GM21423 (cell line): ENCODE measurements at regions not wholly inside any gene's neighbourhood (a gene's known extent, or its start where the extent isn't known, plus 50 kb on each side); places are given as distances from the start of the nearest gene placed in this dataset.
"Not testable (repeated sequence)": the region's sequence is repeated elsewhere in the genome, so short reads cannot be mapped to it uniquely, and the experiment has no call there.

Experiments used
- ATAC-seq: cut with Tn5 transposase; IDR thresholded peaks from one replicate; pipeline ENCODE4 v1.9.1; 2021; ENCODE audit warnings: mild to moderate bottlenecking, moderate library complexity; ENCODE audit not compliant: unreplicated experiment

DNA sequence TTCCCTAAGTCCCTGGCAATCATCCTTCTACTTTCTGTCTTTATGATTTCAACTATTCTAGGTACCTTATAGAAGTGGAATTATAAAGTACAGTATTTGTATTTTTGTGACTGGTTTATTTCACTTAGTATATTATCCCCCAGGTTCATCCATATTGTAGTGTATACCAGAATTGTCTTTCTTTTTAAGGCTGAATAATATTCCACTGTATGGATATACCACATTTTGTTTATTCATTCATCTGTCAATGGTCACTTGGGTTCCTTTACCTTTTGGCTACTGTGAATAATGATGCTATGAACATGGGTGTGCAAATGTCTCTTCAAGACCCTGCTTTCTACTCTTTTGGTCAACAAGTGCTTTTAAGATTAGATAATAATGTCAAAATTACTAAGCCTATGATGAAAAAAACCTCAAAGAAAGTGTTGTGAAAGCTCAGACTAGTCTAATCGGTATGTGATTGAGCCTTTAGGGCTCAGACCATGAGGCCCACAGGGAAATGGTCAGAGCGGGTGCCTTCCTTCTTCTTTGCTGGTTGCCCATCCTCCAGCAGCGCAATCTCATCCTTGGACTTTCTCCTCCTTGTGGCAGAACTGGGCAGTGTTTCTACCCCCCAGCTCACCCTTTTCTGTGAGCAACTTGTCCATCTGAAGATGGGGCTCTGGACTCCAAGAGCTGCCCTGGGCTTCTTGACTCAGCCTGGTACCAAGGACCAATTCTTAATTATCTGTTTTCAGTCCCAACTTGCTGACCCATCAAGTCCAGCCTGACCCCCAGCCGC lies 105.4 kb downstream of the TTC8 start:
- no peak for ATAC-seq

DNA sequence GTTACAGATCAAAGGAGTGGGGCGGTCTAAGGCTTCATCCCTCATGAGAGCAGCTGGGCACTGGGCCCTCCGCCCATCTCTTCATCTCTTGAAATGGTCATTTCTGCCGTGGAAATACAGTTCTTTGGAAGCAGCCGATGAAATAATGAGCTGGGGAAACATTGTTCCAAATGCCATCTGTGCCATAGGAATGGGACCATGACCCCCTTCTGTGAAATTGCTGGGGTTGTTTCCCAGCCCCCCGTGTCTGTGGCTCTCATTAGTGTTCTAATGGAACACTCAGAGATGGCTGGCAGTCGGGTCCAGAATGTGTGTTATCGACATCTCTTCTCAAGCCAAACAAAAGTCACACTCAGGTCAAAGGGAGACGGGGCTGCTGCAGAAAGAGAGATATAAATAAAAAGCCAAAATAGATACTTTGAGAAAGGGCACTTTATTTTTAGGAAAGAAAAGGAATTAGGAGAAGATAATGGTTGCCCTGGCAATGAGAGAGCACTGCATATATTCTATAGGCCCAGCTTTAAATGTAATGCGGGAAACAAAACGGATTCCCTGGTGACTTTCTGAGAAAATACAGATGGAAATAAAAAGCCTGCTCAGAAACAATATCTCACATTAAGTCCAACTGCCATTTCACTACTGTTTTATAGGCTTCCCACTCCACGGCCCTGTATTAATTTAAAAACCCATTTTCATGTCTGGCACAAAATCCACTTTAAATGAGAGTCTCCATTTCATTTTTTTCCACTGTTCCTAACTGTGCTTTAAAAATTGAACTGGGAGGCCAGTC lies 107.1 kb downstream of the TTC8 start:
- ATAC-seq: no peak

DNA sequence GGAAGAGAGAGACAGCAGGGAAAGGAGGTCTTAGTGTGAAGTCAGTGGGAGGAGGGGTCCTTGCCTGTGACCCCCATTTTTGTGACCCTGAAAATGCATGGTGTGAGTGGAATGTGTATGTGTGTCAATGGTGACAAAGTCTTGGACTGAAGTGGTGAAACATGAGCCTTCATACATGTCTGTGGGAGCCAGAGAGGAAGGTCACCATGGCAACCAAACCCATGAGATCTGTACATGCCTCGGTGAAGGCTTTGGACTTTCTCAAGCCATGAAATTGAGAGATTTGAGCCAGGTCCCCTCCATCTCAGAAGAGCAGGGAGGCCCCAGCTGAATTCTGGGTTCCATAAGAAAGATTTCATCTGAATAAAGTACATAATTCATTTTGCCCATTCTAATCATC lies 108.7 kb downstream of the TTC8 start:
- ATAC-seq: no peak

DNA sequence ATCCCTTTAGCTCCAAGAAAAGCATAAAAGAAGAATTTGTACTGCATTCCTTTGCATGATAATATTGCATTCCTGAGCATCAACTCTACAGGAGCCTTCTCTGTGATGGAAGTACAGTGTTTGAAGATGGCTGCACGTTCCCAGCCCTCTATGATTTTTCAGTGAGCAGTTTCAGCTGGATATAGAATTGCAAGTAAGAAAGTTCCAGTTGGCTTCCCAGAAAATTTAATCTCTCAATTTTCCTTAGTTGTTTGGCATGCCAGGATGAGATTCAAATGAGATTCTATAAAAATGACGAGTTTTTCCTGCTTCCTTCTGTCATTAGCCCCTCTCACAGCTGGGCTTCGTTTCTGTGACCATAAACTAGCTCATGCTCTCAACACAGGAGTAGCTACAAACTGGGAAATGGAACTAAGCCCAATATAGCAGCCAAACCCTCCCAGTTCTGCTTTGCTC lies 109.9 kb downstream of the TTC8 start:
- ATAC-seq: no peak

DNA sequence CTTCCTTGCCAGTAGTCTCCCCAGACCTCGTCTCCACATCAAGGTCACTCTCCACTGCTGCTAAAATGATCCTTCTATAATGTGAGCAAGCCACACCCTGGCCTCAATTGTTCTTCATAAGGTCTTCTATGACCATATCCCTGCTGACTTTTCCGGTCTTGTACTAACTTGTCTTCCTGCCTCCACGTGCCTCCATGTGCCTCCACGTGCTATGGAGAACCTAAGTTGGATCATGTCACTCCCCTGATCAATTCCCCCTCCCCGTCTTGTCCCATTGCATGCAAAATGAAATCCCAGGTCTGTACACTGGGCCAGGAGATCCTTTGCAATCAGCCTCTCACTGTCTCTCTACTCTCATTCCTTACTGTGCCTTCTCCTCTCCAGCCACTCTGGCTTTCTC lies 110.6 kb downstream of the TTC8 start:
- no peak for ATAC-seq

DNA sequence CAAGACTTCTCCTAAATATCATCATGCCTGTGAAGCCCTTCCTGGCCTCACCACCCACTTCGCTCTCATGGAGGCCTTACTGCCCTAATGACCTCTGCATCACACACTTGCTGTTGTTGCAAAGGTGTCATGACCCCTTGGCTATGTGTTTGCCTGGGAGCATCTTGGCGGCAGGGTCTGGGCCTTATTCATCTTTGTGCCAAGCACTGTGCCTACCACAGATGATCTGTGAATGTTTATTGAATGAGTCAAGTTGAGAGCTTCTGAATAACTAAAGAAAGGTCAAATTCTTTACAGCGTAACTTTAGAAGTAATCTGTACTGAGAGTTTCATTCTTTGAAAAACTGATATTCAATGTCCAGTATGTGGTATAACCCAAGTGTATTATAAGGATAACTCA lies 113.3 kb downstream of the TTC8 start:
- ATAC-seq: no peak

DNA sequence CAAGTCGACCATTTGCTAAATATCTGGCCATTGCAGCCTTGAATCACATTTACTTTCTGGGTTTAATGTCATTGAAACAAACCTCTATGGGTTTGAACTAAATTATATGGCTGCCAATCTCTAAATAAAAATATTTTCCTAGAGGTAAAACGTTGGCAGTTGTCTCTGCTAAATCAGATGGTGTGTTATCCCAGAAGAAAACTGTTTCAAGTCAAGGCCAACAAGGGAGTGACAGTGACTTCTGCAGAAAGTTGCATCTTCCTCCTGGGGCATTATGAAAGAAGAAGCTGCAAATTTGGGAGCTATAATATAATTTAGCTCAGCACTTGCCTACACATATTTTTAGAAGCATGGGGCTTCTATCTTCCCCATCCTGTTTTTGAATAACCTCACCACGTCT lies 116.2 kb downstream of the TTC8 start:
- no peak for ATAC-seq

DNA sequence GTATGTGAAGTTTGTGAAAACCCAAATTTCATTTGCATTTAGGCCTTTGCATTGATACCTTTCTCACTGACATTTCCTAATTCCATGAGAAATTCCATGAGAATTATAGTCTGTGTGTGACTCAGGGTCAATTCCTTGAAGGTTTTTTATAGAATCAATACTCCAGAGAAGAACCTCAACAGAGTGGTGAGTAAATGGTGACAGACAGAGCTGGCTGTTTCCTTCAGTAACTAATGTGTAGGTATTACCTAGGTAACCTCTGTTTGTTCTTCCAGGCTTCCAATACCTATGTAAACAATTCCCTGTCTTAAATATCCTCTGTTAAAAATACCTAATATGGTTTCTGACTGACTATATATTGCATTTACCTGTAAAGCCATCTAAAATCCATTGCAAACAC lies 117.0 kb downstream of the TTC8 start:
- ATAC-seq: no peak

DNA sequence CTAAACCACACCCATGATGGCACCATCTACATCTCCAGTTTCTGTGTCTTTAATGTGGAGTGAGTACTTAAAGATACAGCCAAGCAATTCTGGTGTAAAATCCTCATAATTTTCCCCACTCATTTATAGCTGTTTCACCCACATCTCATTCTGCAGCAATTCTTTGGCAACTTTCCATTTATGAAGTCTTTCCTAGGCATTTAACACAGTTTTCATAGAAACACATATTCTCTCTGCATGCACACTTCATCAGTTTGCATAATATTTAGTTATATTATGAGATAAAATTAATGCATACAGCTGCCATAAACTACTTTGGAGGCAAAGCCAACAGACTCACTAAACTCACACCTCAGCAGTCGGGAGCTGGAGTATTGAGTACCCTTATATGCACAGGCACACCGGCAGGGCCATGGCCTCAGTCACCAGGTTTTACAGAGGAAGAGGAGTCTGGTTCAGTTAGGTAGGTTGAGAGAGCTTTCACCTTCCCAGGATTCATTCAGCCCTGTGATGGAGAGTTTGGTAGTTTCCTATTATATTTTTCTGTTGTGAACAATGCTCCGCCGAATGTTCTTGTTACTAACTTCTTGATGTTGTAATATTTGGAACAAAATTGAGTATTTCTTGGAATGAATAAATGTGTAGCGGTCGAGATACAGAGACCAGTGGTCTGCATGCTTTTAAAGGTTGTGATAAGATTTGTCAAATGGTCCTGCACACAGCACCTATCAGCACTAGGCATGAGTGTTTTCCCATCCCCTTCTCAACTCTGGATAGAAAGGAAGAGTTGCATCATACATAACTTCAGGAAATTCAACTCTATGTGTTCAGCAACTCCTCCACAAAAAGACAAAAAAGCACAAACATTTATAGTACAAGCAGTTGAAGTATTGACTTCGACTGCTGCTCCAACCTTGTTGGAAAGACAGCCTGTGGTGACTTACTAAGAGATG lies 123.5 kb downstream of the TTC8 start:
- ATAC-seq: no peak

DNA sequence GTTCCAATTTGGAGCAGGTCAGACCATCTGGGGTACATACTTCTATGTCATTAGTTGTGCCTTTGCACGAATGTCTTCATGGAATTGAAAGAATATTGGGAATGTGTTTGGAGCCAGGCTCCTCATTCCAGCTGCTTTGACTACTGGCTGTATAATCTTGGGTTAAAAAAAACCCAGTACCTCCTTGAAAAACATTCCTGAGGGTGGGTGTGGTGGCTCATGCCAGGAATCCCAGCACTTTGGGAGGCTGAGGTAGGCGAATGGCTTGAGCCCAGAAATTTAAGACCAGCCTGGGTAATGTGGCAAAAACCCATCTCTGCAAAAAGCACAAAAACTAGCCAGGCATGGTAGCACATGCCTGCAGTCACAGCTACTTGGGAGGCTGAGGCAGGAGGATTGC lies 125.6 kb downstream of the TTC8 start:
- ATAC-seq: no peak

DNA sequence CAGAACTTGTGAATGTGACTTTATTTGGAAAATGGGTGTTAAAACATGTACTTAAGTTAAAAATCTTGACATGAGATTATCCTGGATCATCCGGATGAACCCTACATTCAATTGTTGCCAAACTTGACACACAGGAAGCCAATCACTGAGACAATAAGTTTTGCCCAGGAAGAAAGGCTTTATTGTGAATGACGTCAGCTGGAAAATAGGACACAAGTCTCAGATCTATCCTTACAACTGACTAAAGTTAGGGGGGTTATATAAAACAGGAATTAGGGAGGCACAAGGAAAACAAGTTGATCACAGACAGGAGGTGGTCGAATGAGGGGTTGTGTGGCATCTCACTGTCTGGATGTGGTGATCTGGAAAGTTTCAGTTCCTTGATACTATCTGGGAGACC lies 126.9 kb downstream of the TTC8 start:
- no peak for ATAC-seq

DNA sequence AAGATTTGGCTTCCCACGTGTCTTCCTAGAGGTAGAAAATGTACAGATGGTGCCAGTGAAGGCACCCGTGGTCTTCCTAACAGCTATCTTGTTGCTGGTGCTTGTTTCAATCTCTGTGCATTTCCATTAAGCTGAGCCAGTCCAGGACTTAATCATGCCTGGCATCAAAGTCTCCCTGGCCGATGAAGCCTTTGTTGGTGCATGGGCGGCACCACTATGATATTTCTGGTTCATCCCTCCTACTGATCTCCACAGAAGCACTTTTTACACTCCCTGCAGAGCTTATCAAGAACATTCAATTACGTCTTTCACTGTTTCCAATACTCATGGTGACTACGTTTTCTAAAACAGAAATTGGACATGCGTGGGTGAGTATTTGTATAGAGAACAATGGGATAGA lies 128.4 kb downstream of the TTC8 start:
- ATAC-seq: no peak

DNA sequence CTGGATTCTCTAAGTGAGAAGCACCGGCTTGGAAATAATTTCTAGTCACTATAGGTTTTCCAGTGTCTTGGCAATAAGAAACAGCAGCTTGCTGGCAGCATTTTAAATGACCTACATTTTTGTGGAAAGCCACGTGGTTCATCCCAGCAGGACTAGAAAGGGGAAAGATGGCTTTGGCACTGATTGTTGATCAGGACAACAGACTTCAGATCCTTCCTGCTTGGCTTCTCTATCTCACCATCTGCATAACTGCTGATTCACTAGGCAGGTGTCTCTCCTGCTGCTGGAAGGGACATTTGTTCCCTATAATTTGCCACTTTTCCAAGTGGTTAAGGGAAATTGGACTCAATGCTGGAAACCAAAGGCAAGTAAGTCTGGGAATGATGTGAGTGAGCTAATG lies 131.0 kb downstream of the TTC8 start:
- no peak for ATAC-seq

DNA sequence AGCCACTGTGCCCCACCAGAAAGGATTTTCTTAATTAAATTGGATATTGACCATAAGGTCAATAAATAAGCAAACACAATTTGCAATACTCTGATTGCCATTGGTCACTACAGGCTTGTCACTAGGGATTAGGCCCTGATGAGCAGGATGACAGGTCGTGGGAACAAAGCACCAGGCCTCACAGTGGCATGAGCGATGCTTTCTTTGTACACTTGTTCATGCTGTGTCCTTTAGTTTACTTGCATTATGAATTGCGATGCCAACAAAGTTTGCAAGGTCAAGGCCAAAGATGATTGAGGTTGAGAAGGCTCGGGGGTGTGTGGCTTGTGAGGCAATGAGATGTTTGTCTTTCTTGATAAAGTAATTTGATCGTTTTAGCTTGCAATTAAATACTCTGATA lies 136.0 kb downstream of the TTC8 start:
- ATAC-seq: no peak

DNA sequence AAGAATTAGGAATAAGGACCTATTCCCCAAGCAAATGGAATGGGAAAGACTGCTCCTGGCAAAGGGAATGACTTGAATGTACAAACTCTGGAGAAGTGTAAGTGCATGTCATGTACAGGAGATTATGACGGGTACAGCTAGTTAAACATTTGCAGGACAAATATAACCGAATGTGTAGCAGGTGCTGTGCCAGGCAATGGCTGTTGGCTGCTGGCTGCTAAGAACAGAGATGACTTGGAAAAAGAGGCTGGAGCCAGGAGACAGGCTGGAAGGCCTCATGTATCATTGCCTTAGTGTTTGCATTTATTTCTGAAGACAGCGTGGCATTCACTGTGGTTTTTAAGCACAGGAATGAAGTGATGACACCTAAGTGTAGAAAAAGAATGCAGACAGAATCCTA lies 136.8 kb downstream of the TTC8 start:
- no peak for ATAC-seq

DNA sequence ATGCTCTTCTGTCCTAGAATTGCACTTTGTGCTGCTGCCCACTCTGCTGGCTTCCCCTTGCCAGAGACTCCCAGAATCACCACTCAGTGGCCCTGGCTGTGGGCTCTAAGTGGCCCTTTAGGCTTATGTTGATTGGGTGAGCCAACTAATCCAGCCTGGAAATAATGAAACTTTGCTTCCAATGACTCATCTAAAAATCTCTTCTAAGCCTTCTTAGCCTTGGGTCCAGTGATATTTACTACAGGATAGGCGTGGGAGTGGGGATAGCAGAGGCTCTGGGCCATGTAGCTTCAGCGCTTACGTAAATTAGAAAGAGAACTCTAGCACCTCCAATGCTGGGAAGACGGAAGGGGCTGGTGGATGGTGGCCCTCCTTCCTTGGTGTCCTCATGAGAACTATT lies 137.9 kb downstream of the TTC8 start:
- no peak for ATAC-seq

DNA sequence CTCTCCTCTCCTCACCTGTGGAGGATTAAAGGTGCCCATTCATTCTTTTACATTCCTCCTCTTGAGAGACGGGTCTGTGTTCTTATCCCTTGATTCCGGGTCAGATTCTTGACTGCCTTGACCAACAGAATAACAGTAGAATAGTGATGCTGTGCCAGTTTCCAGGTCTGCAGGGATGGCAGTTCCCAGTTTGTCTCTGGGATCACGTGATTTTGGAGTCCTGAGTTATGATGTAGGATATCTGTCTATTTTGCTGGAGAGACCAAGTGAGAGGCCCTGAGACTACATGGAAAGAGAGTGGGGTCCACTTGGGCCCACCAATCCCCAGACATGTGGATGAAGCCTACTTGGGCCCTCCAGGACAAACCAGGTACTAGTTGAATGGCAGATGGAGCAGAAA lies 142.8 kb downstream of the TTC8 start:
- ATAC-seq: no peak

DNA sequence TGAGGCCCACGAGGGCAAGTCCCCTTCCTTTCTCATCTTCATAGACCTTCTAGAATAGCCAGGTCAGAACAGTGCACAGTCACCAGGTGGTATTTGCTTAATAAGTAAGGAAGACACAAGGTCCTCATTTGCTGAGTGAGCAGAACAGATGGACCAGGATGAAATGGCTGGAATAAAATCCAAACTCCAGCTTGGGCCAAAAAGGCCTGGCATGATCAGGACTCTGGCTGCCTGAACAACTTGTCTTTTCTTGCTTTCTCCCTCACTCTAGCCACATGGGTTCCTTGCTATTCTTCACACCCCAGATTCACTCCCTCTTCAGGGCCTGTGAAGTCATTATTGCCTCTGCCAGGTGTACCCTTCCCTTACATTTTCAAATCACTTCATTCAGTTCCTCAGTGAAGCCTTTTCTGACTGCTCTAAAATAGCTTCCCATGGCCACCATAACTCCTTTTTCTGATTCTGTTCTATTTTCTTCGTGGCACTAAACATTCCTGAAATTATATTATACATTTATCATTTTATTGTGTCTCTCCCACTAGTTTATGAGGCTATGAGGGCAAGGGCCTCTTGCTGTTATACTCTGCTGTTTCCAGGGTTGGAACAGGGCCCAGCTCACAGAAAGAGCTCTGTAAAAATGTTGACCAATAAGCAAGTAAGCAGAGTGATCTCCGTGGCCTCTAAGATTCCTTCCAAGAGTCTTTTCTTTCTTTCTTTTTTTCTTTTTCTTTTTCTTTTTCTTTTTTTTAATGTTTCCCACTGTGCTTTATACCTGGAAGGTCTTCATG lies 150.8 kb downstream of the TTC8 start:
- ATAC-seq: no peak

DNA sequence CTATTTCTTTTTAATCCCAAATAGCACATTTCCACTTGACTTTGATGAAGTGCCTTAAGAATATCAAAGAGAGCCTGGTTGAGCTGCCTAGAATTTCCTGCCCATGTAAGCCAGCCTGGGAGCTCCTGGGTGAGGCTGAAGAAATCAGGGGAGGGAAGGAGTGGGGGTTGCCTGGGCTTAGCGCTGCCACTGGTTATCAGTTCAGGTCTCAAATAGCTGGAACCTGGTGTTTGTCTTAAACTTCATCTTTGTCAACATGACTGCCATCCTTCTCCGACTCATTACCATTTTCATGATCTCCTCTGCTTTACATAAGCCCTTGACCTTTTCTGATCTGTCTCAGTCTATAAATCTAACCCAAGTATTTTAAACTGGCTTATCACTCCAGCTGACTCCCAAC lies 151.5 kb downstream of the TTC8 start:
- no peak for ATAC-seq

DNA sequence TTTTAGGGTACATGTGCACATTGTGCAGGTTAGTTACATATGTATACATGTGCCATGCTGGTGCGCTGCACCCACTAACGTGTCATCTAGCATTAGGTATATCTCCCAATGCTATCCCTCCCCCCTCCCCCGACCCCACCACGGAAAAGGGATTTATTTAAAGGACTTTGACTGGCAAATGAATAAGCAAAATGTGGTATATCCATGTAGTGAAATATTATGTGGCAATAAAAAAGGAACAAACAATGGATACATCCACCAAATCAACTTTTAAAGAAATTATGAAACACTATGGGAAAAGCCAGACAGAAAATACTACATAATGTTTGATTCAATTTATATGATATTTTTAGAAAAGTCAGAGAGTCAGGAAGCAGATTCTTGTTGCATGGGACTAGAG lies 156.5 kb downstream of the TTC8 start:
- ATAC-seq: not testable (repeated sequence)

DNA sequence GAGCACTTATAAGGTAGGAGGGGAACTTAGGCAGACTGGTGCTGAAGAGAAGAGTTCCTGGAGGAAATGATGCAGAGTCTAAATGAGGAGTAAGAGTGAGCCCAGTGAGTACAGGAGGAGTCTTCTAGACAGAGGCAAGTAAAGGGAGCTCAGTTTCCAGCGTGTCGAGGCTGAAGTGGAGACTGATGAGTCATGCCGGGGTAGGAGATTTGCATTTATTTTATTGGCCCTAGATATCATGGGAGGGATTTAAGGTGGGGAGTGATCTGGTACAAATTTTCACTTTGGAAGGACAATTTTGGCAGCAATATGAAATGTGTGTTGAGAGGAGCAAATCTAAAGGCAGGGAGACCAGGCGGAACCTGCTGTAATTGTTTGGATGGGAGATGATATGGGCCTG lies 157.5 kb downstream of the TTC8 start:
- no peak for ATAC-seq
